ENCODE measurements at regions not wholly inside any gene's neighbourhood (a gene's known extent, or its start where the extent isn't known, plus 50 kb on each side); places are given as distances from the start of the nearest gene placed in this dataset.

DNA sequence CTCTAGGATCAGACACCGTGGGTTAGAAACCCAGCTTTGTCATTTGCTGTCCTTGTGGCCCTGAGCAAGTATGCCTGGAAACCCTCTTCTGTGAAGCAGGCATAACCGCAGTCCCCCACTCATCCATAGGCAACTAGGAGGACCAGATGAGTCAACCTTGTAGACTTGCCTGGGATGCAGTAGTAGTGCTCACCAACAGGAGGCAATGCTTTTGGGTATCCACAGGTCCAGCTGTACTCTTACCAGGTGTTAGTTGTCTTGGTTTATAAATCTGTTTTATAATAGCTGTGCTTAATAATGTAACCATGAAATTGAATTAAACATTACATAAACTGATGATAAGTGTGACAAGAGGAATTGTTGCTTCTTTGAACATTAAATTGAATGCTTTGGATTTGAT, 389.3 kb downstream of the IL20RB start:
- Histone ChIP-seq H3K4me3 (ENCODE audit: low read length, poor library complexity, severe bottlenecking) (no peak overlapping the region), H3K27me3 (ENCODE audit: insufficient read depth, low read length, poor library complexity, severe bottlenecking) (no peaks in the 10 kb centered on the region), H4K20me1 (ENCODE audit: insufficient read depth, low read length, poor library complexity, severe bottlenecking) (no peaks in the 10 kb centered on the region), H3K9me2 (replicated peaks; ENCODE audit: low read depth, low read length) (no peaks in the 10 kb centered on the region), H3K9me3 (ENCODE audit: insufficient read depth, low read depth, low read length) (no peaks in the 10 kb centered on the region), H3K4me2 (ENCODE audit: low read depth, low read length, poor library complexity, severe bottlenecking) (no peak overlapping the region), H3K36me3 (ENCODE audit: insufficient read depth, low read length) (no peaks in the 10 kb centered on the region), H3K9ac (ENCODE audit: low read depth, low read length, poor library complexity, severe bottlenecking) (no peak overlapping the region), H3F3A (ENCODE audit: low read depth) (no peaks in the 10 kb centered on the region), H2AFZ (ENCODE audit: low read length) (no peak overlapping the region), H3K4me1 (ENCODE audit: insufficient read depth, low read length, poor library complexity, severe bottlenecking) (no peaks in the 10 kb centered on the region), H3K79me2 (ENCODE audit: insufficient read depth, low read length) (no peaks in the 10 kb centered on the region)
- no peak for TF ChIP-seq EZH2phosphoT487 (IDR thresholded peaks at IDR 0.05; ENCODE audit: borderline replicate concordance)
- TF ChIP-seq, protein P1, sequence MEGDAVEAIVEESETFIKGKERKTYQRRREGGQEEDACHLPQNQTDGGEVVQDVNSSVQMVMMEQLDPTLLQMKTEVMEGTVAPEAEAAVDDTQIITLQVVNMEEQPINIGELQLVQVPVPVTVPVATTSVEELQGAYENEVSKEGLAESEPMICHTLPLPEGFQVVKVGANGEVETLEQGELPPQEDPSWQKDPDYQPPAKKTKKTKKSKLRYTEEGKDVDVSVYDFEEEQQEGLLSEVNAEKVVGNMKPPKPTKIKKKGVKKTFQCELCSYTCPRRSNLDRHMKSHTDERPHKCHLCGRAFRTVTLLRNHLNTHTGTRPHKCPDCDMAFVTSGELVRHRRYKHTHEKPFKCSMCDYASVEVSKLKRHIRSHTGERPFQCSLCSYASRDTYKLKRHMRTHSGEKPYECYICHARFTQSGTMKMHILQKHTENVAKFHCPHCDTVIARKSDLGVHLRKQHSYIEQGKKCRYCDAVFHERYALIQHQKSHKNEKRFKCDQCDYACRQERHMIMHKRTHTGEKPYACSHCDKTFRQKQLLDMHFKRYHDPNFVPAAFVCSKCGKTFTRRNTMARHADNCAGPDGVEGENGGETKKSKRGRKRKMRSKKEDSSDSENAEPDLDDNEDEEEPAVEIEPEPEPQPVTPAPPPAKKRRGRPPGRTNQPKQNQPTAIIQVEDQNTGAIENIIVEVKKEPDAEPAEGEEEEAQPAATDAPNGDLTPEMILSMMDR (conservative IDR thresholded peaks at IDR 0.05; ENCODE audit: low read length), result no peak

DNA sequence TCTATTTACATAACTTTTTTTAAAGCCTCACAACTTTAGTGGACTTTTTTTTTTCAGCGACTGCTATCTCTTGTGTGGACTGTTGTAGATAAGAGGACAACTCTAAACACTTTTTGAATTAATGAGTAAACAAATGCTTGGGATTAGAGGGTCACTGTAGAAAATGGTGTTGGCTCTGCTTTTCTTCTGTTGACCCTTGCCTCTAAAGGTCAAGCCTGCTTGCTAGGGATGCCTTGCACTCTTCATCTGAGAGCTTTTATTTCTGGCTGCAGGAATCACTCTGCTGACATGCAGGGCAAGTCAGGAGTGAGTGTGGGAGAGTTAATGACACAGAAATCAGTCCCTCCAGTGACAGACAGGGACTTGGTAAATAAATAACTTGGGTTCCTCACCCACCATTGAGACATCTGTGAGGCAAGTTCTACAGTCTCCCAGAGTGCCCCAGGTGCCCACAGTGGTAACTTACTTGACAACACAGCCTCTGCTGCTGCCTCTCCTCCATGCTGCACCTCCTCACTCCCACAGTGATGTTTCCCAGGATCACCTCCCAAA, 390.1 kb downstream of the IL20RB start:
- no peak overlapping the region for H3K4me2 ChIP-seq (ENCODE audit: low read depth, low read length, poor library complexity, severe bottlenecking)
- H3K4me1 ChIP-seq (ENCODE audit: insufficient read depth, low read length, poor library complexity, severe bottlenecking), result no peaks in the 10 kb centered on the region
- H3K4me3 ChIP-seq (ENCODE audit: low read length, poor library complexity, severe bottlenecking), result no peak overlapping the region
- H3K27me3 ChIP-seq (ENCODE audit: insufficient read depth, low read length, poor library complexity, severe bottlenecking), result no peaks in the 10 kb centered on the region
- TF ChIP-seq, protein P1 (conservative IDR thresholded peaks at IDR 0.05; ENCODE audit: low read length), result no peak
- TF ChIP-seq EZH2phosphoT487 (IDR thresholded peaks at IDR 0.05; ENCODE audit: borderline replicate concordance), result no peak
- H3K36me3 ChIP-seq (ENCODE audit: insufficient read depth, low read length), result no peaks in the 10 kb centered on the region
- H2AFZ ChIP-seq (ENCODE audit: low read length), result no peak overlapping the region
- no peaks in the 10 kb centered on the region for H3K79me2 ChIP-seq (ENCODE audit: insufficient read depth, low read length)
- no peaks in the 10 kb centered on the region for H3K9me3 ChIP-seq (ENCODE audit: insufficient read depth, low read depth, low read length)
- no peaks in the 10 kb centered on the region for H3F3A ChIP-seq (ENCODE audit: low read depth)
- H4K20me1 ChIP-seq (ENCODE audit: insufficient read depth, low read length, poor library complexity, severe bottlenecking), result no peaks in the 10 kb centered on the region
- no peak overlapping the region for H3K9ac ChIP-seq (ENCODE audit: low read depth, low read length, poor library complexity, severe bottlenecking)
- no peaks in the 10 kb centered on the region for H3K9me2 ChIP-seq (replicated peaks; ENCODE audit: low read depth, low read length)

DNA sequence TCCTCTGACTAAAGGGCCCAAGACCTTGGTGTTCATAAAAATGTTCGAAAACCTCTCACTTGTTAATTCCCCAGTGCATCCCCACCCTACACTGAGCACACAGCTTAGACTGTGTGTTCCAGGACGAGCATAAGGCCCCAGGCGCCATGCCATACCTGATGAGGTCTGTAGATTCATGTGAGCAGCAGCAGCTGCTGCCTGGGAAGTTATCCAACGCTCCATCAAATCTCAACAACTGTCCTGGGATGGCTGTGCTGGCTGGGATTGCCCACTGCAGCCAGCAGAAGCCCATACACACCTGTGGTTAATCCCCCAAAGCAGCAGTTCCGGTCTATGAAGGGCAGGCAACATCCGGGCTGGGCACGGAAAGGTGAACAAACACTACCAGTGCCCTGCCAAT, 391.2 kb downstream of the IL20RB start:
- Histone ChIP-seq H2AFZ (ENCODE audit: low read length) (no peak overlapping the region), H4K20me1 (ENCODE audit: insufficient read depth, low read length, poor library complexity, severe bottlenecking) (no peaks in the 10 kb centered on the region), H3K27me3 (ENCODE audit: insufficient read depth, low read length, poor library complexity, severe bottlenecking) (no peaks in the 10 kb centered on the region), H3K9me2 (replicated peaks; ENCODE audit: low read depth, low read length) (no peaks in the 10 kb centered on the region), H3F3A (ENCODE audit: low read depth) (no peaks in the 10 kb centered on the region), H3K79me2 (ENCODE audit: insufficient read depth, low read length) (no peaks in the 10 kb centered on the region), H3K9ac (ENCODE audit: low read depth, low read length, poor library complexity, severe bottlenecking) (no peak overlapping the region), H3K36me3 (ENCODE audit: insufficient read depth, low read length) (no peaks in the 10 kb centered on the region), H3K4me2 (ENCODE audit: low read depth, low read length, poor library complexity, severe bottlenecking) (no peak overlapping the region), H3K4me1 (ENCODE audit: insufficient read depth, low read length, poor library complexity, severe bottlenecking) (no peaks in the 10 kb centered on the region), H3K4me3 (ENCODE audit: low read length, poor library complexity, severe bottlenecking) (no peak overlapping the region), H3K9me3 (ENCODE audit: insufficient read depth, low read depth, low read length) (no peaks in the 10 kb centered on the region)
- TF ChIP-seq EZH2phosphoT487 (IDR thresholded peaks at IDR 0.05; ENCODE audit: borderline replicate concordance), result no peak
- TF ChIP-seq, protein P1 (conservative IDR thresholded peaks at IDR 0.05; ENCODE audit: low read length), result no peak
